HCT116 (cell line): ENCODE measurements at regions not wholly inside any gene's neighbourhood (a gene's known extent, or its start where the extent isn't known, plus 50 kb on each side); places are given as distances from the start of the nearest gene placed in this dataset.

ENCODE experiments used
- ATAC-seq: fragments of 200-7000 bp; cut with Tn5 transposase; 2 replicates; pipeline ENCODE4 v1.9.1; 2020; ENCODE audit warnings: mild to moderate bottlenecking, moderate library complexity
- BruUV-seq: library from RNA; stranded (reverse); fragments of 400-500 nt; replicated peaks from 2 replicates; lab custom pipeline; 2021; lab: Mats Ljungman, UMichigan
- CTCF ChIA-PET: fragments of 300-600 bp; sonication (Branson Sonifier 250); formaldehyde crosslinking; loops from one replicate; lab custom pipeline; 2021; ENCODE audit warnings: antibody characterized with exemption; lab: Charles Lee
- POLR2A ChIA-PET: fragments of 300-600, 350-600 bp; sonication (Branson Sonifier 250); formaldehyde crosslinking; loops from one replicate; lab custom pipeline; 2021; ENCODE audit warnings: antibody characterized with exemption; lab: Charles Lee
- RAD21 ChIA-PET, 2 experiments: fragments of 300-600 bp; sonication (Branson Sonifier 250); formaldehyde crosslinking; loops; one replicate each; lab custom pipeline; 2023; ENCODE audit warnings: low total read pairs in 2 of 2; ENCODE audit not compliant: uncharacterized antibody in 2 of 2, unreplicated experiment in 2 of 2, low non-redundant PET in 1 of 2; lab: Charles Lee
- DNase-seq: peaks from one replicate; pipeline ENCODE4 v3.0.0-alpha.2; 2010; ENCODE audit warnings: low read depth, low spot score
- H2AFZ ChIP-seq: fragments of 200-600 bp; shearing (Covaris generic), sonication (generic); 2 replicates; pipeline ENCODE4 v1.6.1; 2017; ENCODE audit warnings: low read depth, mixed run types, mixed read lengths, antibody characterized with exemption, low read length; ENCODE audit not compliant: poor library complexity, severe bottlenecking
- H3K27ac ChIP-seq: 2 replicates; pipeline ENCODE4 v1.5.1; 2012; ENCODE audit warnings: low read depth, low read length
- H3K27me3 ChIP-seq: fragments of 200-600 bp; sonication (generic); 2 replicates; pipeline ENCODE4 v1.6.1; 2016; ENCODE audit warnings: mixed run types, low read length, mixed read lengths; ENCODE audit not compliant: insufficient read depth
- H3K36me3 ChIP-seq, 2 experiments: fragments of 200-500 bp in 1 of 2; fragments of 200-600 bp in 1 of 2; sonication (Bioruptor generic) in 1 of 2; sonication (generic) in 1 of 2; 2 replicates each; pipeline versions ENCODE4 v1.5.1 to v1.6.1; 2014 to 2016; ENCODE audit warnings: low read length in 2 of 2, inconsistent platforms in 1 of 2, mixed read lengths in 1 of 2, mixed run types in 1 of 2; ENCODE audit not compliant: insufficient read depth in 2 of 2, control insufficient read depth in 1 of 2
- H3K4me1 ChIP-seq, 2 experiments: fragments of 200-600 bp in 1 of 2; sonication (generic) in 1 of 2; 2 replicates each; pipeline versions ENCODE4 v1.5.1 to v1.6.1; 2012 to 2017; ENCODE audit warnings: low read length in 2 of 2, inconsistent platforms in 1 of 2, mild to moderate bottlenecking in 1 of 2, mixed read lengths in 1 of 2, mixed run types in 1 of 2, moderate library complexity in 1 of 2; ENCODE audit not compliant: insufficient read depth in 2 of 2, control insufficient read depth in 1 of 2
- H3K4me2 ChIP-seq: fragments of 200-600 bp; sonication (generic); 2 replicates; pipeline ENCODE4 v1.6.1; 2017; ENCODE audit warnings: mixed run types, low read length, mixed read lengths
- H3K4me3 ChIP-seq, 2 experiments: fragments of 200-600 bp in 1 of 2; sonication (generic) in 1 of 2; replicated peaks in 1 of 2; 2 replicates each; pipeline ENCODE4 v1.5.1; 2011 to 2016; ENCODE audit warnings: low read length in 2 of 2, control low read depth in 1 of 2, low read depth in 1 of 2, mild to moderate bottlenecking in 1 of 2, mixed read lengths in 1 of 2, mixed run types in 1 of 2
- H3K79me2 ChIP-seq: fragments of 200-600 bp; sonication (generic); 2 replicates; pipeline ENCODE4 v1.6.1; 2017; ENCODE audit warnings: mild to moderate bottlenecking, mixed run types, low read length, moderate library complexity, mixed read lengths; ENCODE audit not compliant: insufficient read depth
- H3K9ac ChIP-seq: fragments of 200-600 bp; sonication (generic); 2 replicates; pipeline ENCODE4 v1.6.1; 2016; ENCODE audit warnings: low read length, mixed read lengths
- H3K9me2 ChIP-seq: fragments of 200-600 bp; sonication (generic), shearing (Covaris generic); 2 replicates; pipeline ENCODE4 v1.6.1; 2017; ENCODE audit warnings: mixed run types, mild to moderate bottlenecking, moderate library complexity; ENCODE audit not compliant: insufficient read depth
- H3K9me3 ChIP-seq, 2 experiments: fragments of 200-500 bp in 1 of 2; fragments of 200-600 bp in 1 of 2; sonication (Bioruptor generic) in 1 of 2; sonication (generic) in 1 of 2; 2 replicates each; pipeline ENCODE4 v1.6.1; 2014 to 2017; ENCODE audit warnings: low read length in 2 of 2, mixed read lengths in 2 of 2, inconsistent platforms in 1 of 2, low read depth in 1 of 2, mild to moderate bottlenecking in 1 of 2, mixed run types in 1 of 2, moderate library complexity in 1 of 2; ENCODE audit not compliant: control insufficient read depth in 1 of 2, insufficient read depth in 1 of 2
- H4K20me1 ChIP-seq: fragments of 200-600 bp; sonication (generic), shearing (Covaris generic); 2 replicates; pipeline ENCODE4 v1.6.1; 2017; ENCODE audit warnings: mixed run types, mild to moderate bottlenecking, moderate library complexity; ENCODE audit not compliant: insufficient read depth
- EGR1 ChIP-seq: IDR thresholded peaks from 2 replicates; pipeline ENCODE4 v1.6.1; 2012; ENCODE audit warnings: low read depth
- EZH2phosphoT487 ChIP-seq: fragments of 200-600 bp; IDR thresholded peaks from 2 replicates; pipeline ENCODE4 v1.6.1; 2018; ENCODE audit warnings: antibody characterized with exemption, borderline replicate concordance
- FOSL1 ChIP-seq: IDR thresholded peaks from 2 replicates; pipeline ENCODE4 v1.6.1; 2012; ENCODE audit warnings: low read depth
- JUND ChIP-seq: IDR thresholded peaks from 2 replicates; pipeline ENCODE4 v1.6.1; 2012
- POLR2A ChIP-seq: IDR thresholded peaks from 2 replicates; pipeline ENCODE4 v1.7.0; 2011; ENCODE audit warnings: borderline replicate concordance; ENCODE audit not compliant: insufficient read depth, insufficient read length; ENCODE audit errors: extremely low read depth
- POLR2AphosphoS5 ChIP-seq: IDR thresholded peaks from 2 replicates; pipeline ENCODE4 v1.6.1; 2011; ENCODE audit warnings: mild to moderate bottlenecking, low read depth, low read length, moderate library complexity
- RAD21 ChIP-seq: IDR thresholded peaks from 2 replicates; pipeline ENCODE4 v1.6.1; 2012; ENCODE audit warnings: low read depth, mild to moderate bottlenecking
- SIN3A ChIP-seq: IDR thresholded peaks from 2 replicates; pipeline ENCODE4 v1.6.1; 2012; ENCODE audit warnings: low read depth
- SP1 ChIP-seq: IDR thresholded peaks from 2 replicates; pipeline ENCODE4 v1.6.1; 2012; ENCODE audit warnings: low read depth
- TCF7L2 ChIP-seq: IDR thresholded peaks from 2 replicates; pipeline ENCODE4 v1.7.0; 2011; ENCODE audit warnings: borderline replicate concordance, inconsistent platforms; ENCODE audit not compliant: insufficient read depth, insufficient read length; ENCODE audit errors: extremely low read depth
- YY1 ChIP-seq: IDR thresholded peaks from 2 replicates; pipeline ENCODE4 v1.6.1; 2011; ENCODE audit warnings: low read length, low read depth, moderate library complexity, mild to moderate bottlenecking; ENCODE audit not compliant: insufficient replicate concordance; ENCODE audit errors: extremely low read depth
- ZBTB33 ChIP-seq: IDR thresholded peaks from 2 replicates; pipeline ENCODE4 v1.6.1; 2011; ENCODE audit warnings: mild to moderate bottlenecking, low read length, moderate library complexity; ENCODE audit not compliant: insufficient replicate concordance; ENCODE audit errors: extremely low read depth
- intact Hi-C: fragments of 100-400 bp; cut with micrococcal nuclease; formaldehyde crosslinking; loops from 2 replicates; pipeline ENCODE4 v1.10.0; 2022

- CTCF ChIA-PET, result no interaction called here
- DNase-seq, result no peak
- Histone ChIP-seq H3K79me2 (no peaks in the 10 kb centered on the region), H2AFZ (no peak overlapping the region), H3K9me2 (no peaks in the 10 kb centered on the region), H3K36me3 (no peaks in the 10 kb centered on the region), H3K4me3 (no peak overlapping the region), H3K27me3 (peaks cover 4% of the 10 kb centered on the region; the same call in 1 of the 2 replicates), H3K4me2 (no peak overlapping the region), H3K9me3 (no peaks in the 10 kb centered on the region), H3K9ac (no peak overlapping the region), H4K20me1 (no peaks in the 10 kb centered on the region), H3K27ac (no peak overlapping the region), H3K4me1 (no peaks in the 10 kb centered on the region)
- ATAC-seq, result no peak
- TF ChIP-seq SIN3A, result no peak
- TF ChIP-seq SP1, result no peak
- TF ChIP-seq FOSL1, result no peak
- TF ChIP-seq POLR2A, result no peak
- no peak for TF ChIP-seq EGR1
- TF ChIP-seq RAD21, result no peak
- TF ChIP-seq YY1, result no peak
- TF ChIP-seq ZBTB33, result no peak
- TF ChIP-seq JUND, result no peak
- TF ChIP-seq POLR2AphosphoS5, result no peak
- TF ChIP-seq EZH2phosphoT487, result no peak
- TF ChIP-seq TCF7L2, result no peak
- POLR2A ChIA-PET, result no interaction called here
- no TSS peak for BruUV-seq
- intact Hi-C loops, result no loop called here
- RAD21 ChIA-PET, result no interaction called here
Observed at GRCh38 chr4:18194278-18194677, 172.7 kb upstream of the LCORL start.
